ENCODE measurements at regions not wholly inside any gene's neighbourhood (a gene's known extent, or its start where the extent isn't known, plus 50 kb on each side); places are given as distances from the start of the nearest gene placed in this dataset.

- no peak for DNase-seq
Measured at GRCh38 chr4:152109531-152110509, 349.0 kb upstream of the GATB start.

DNA sequence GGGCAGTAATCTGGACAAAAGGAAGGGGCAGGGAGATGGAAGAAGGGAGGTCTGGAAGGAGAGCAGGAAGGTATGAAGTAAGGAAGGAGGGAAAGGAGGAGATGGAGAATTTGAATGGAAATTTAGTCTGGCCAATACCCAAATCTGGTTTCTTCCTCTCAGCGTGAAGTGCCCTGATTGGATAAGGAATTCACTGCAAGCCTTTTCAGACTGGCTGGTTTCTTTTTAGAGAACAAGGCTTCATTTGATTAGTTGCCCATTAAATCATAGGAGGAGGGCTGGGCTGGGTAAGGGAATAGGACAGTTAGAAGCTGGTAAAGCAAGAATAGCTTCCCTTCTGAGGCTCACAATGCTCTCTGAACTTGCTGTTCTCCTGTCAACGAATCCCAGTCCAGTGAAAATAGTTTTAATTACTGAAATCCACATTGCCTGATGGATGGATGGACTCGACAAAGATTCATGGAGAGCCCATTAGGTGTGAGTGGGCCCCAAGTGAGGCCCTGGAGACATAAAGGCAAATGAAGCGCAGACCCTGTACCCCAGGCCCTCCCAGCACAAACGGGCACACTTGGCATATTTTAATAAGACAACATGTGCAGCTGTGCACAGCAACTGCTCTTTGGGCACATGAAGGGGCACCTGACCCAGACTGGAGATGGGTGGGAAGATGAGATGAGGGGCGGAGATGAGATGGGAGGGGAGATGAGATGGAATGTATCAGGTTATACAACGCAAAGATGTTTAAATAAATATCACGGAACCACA lies 347.1 kb upstream of the GATB start:
- DNase-seq = no peak

GRCh38 chr4:152106781-152107321 lies 346.0 kb upstream of the GATB start:
- DNase-seq = no peak

DNA sequence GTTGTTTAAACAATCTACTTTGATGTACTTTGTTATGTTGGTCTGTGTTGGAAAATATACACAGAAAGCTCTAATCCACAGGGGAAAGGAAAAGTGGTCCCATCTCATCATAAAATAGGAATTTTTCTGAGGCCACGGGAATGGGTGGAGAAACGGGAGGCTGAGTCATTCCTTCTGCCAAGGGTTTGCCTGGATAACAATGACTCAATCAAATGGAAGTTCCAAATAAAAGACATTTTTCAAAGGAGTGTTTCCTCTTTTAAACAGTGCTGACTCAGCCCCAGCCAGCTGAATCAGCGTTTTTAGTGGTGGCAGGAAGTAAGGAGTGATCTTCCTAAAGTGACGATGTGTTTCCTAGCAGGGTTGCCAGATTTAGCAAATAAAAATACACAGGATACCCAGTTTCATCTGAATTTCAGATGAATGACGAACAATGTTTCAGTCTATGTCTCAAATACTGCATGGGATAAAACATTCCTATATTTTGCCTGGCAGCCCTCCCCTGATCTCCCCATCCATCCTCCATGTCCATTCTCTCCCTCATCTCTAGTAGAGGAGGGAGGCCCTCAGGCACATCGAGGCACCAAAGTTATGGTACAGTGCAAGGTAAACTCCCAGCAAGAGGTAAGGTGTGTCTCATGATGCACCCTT lies 345.4 kb upstream of the GATB start:
- peak; percentile 97 for DNase-seq

- DNase-seq = no peak
Measured at GRCh38 chr4:152104901-152105357, 344.1 kb upstream of the GATB start.

- no peak for DNase-seq
Measured at GRCh38 chr4:152104356-152104755, 343.5 kb upstream of the GATB start.

DNA sequence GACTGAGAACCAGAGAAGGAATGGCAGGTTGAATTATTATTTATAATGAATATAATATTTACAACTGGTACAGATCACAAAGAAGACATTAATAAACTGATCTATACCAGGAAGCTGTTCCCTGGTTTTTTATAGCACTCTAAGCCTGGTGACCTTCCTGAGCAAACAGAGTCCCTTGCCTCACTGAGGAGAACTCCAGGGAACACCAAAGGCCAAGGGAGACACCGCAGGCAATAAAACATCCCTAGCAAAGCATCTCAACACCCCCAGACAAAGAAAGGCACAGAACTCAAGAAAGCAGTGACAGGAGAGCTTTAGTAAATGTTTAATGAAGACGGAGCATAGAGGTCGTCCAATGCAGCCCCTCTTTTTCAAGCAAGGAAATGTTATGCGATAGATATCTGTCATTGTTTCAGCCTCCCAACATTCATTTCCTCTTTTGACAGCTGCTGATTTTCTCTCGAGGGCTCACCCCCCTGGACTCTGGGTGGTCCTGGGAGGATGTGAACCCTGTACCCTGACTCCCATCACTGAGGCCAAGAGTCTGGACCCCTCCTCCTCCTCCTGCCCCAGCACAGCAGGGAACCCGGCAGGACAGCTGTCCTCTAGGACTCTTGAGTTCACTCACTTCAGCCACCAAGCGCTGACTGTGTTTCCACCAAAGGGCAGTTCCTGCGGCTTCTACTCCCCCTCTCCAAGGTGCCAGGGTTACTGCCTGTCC lies 342.5 kb upstream of the GATB start:
- no peak for DNase-seq

GRCh38 chr4:152102436-152103000 lies 341.7 kb upstream of the GATB start:
- DNase-seq = no peak

DNA sequence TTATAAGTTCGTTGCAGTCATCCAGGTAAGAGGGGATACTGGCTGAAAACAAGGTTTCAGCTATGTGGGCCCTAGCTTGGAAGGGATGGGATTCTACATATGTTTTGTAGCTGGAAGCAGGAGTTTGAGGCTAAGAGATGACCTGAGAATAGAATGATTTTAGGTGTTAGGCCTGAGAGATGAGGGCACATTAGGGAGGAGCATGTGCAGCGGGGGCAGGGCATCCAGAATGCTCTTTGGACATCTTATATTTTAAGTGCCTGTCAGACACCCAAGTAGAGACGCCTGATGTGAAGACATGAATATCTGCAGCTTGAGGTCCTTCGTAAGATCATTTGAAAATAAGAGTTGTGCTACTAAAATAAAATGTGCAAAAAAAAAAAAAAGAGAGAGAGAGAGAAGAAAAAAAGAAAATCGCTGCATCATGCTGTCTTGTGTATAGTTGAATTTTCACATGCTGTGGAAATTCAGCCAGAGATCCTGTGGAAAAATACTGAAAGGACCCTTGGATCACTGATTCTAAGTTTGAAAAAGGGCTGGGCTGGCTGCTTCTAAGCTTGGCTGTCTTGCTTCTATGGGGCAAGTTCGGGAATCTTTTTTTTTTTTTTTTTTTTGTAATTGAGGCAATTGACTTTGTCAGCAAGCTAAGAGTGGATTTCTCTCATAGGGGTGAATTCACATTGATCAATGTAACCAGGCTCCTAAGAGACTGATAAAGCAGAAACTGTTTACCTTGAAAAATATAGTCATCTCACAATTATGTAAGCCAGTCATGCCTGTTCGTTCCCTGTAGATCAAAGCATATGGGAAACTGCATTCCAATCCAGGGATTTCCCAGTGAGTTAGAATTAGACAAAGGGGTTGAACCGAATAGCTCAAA lies 341.0 kb upstream of the GATB start:
- peak; percentile 29 for DNase-seq

GRCh38 chr4:152100379-152101201 lies 339.8 kb upstream of the GATB start:
- DNase-seq = no peak

- DNase-seq = no peak
Measured at GRCh38 chr4:152099981-152100378, 339.2 kb upstream of the GATB start.

DNA sequence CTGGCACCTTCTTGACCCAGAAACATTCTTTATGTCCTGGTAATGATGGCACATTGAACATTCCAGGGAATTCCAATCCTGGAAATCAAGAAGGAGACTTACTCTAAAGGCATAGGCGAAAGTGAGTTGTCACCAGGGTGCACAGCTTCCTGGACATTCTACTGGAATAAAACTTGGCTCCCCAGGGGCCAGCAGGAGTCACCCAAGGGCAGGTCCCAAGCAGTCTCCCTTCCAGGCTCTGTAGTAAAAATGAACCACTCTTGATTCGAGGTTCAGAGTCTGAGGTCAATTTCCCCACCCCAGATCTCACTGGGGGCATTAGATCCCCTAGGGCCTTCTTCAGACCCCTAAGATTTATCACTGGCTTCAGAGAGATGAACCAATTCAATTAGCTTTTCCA lies 338.7 kb upstream of the GATB start:
- DNase-seq = no peak

DNA sequence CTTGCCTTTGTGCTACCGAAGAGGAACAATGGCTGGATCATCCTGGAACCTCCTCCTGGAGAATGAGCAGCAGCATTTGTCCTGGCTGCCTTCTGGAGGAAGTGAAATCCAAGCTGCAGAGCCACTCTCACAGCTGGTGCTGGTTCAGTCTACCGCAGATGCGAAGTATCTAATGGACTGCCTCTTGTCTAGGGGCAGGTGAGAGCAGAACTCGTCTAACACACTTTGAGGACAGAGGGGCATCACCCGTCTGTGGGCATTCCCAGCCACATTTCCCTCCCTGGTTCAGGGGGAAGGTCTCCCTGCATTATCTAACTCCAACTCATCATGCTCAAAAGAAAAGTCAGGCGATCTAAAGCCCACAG lies 338.2 kb upstream of the GATB start:
- no peak for DNase-seq

DNA sequence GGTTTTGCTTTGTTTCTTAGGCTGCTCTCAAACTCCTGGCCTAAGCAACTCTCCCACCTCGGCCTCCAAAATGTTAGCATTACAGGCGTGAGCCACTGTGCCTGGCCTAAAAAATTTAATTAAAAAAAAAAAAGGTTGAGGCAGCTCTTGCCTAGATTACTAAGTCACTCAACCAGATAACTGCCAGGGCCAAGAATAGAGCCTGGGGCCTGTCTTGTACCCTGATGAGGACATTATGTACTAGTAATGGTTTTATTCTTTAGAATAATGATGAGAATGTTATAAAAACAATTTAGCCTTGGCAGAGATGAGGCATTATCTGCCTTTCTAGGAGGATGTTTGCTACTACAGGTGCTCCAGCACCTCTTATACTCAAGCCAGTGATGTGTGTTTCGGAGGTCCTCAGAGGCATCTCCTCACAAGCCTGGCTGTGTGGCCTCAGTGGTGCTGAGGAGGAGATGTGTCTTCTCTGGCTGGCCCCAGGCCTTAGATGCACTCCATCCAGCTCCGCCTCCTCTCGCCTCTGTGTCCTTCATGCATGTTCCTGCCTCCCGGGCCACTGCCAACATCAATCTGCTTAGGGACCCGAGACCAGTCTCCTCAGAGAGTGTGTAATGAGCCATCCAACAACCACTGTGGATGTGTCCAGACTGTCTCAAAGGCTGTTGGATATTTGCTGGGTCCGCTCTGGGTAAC lies 337.7 kb upstream of the GATB start:
- DNase-seq = no peak

DNA sequence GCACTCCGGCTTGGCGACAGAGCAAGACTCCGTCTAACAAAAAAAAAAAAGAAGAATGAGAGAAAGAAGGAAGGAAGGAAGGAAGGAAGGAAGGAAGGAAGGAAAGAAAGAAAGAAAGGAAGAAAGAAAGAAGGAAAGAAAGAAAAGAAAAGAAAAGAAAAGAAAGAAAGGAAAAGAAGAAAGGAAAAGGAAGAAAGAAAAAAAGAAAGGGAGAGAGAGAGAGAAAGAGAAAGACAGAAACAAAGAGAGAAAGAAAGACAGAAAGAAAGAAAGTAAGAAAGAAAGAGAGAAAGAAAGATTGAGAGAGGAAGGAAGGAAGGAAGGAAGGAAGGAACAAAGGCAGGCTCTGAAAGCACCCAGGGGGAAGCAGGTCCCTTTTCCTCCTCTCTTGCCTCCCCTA lies 336.6 kb upstream of the GATB start:
- no peak for DNase-seq

- DNase-seq = no peak
Measured at GRCh38 chr4:152095701-152096070, 334.9 kb upstream of the GATB start.

DNA sequence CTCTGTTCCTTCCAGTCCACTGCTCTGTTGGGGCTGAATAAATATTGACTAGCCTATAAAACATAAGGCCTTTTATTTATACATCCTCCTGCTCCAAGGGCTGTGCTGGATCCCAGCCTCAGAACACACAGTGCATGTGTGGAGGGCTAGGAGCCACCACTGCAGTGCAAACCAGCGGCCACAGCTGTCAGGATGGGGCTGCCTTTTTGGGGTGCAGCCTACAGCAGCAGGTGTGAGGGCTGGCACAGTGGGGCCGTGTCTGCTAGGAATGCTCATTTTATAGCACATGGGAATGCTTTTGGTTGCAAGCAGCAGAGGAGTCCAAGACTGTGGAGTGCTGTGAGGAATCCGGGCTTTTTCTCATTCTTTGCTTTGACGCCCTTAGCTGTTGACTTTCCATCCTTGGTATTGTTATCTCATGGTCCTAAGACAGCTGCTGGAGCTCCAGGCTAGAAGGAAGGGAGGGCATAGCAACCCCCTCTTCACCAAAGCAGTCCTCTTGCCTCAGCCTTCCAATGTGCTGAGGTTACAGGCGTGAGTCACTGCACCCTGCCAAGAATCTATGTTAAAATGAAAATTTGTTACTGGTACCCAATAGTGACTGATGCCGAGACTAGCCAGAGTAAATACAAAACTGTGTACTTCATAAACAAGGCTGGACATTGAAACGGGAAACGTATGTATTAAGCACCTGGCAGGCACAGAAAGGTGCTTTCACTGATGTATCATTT lies 334.3 kb upstream of the GATB start:
- DNase-seq = no peak

GRCh38 chr4:152091405-152091804 lies 330.6 kb upstream of the GATB start:
- no peak for DNase-seq

GRCh38 chr4:152090543-152090942 lies 329.7 kb upstream of the GATB start:
- no peak for DNase-seq
